Stimulated activated naive CD8-positive, alpha-beta T cell treated with anti-CD3 and anti-CD28 coated beads, Interleukin-15, amount 100 ng/mL, for 72 hours (primary cell): ENCODE measurements at regions not wholly inside any gene's neighbourhood (a gene's known extent, or its start where the extent isn't known, plus 50 kb on each side); places are given as distances from the start of the nearest gene placed in this dataset.

Experiments
- ATAC-seq: fragments of 150-1000 bp; cut with Tn5 transposase; 2 replicates; pipeline ENCODE4 v1.10.0; 2021; ENCODE audit warnings: mild to moderate bottlenecking, moderate library complexity
- DNase-seq, 2 donors: peaks; one replicate each; pipeline ENCODE4 v3.0.0; 2021 to 2022
- H3K27ac Mint-ChIP-seq, 2 donors: one replicate each; pipeline ENCODE4 v1.8.0; 2022; ENCODE audit warnings: mild to moderate bottlenecking in 2 of 2, mixed read lengths in 2 of 2, moderate library complexity in 2 of 2
- H3K27me3 Mint-ChIP-seq: one replicate; pipeline ENCODE4 v1.8.0; 2022; ENCODE audit warnings: mixed read lengths
- H3K4me1 Mint-ChIP-seq: one replicate; pipeline ENCODE4 v1.8.0; 2022; ENCODE audit warnings: mild to moderate bottlenecking, mixed read lengths
- H3K4me3 Mint-ChIP-seq, 2 donors: one replicate each; pipeline ENCODE4 v1.8.0; 2022; ENCODE audit warnings: mild to moderate bottlenecking in 2 of 2, mixed read lengths in 2 of 2, moderate library complexity in 1 of 2
- H3K9me3 Mint-ChIP-seq, 2 donors: one replicate each; pipeline ENCODE4 v1.8.0; 2022; ENCODE audit warnings: mixed read lengths in 2 of 2

GRCh38 chr1:232239998-232240397 lies 389.9 kb downstream of the SIPA1L2 start:
- DNase-seq: no peak
- Mint-ChIP-seq H3K9me3 (peaks cover 10 to 13% of the 10 kb centered on the region in 2 donors), H3K4me1 (no peaks in the 10 kb centered on the region), H3K27me3 (peaks cover 37% of the 10 kb centered on the region), H3K27ac (no peak overlapping the region), H3K4me3 (no peak overlapping the region)
- no peak for ATAC-seq

- no peaks in the 10 kb centered on the region for H3K4me1 Mint-ChIP-seq
- H3K4me3 Mint-ChIP-seq: no peak overlapping the region
- no peak overlapping the region for H3K27ac Mint-ChIP-seq
- DNase-seq (no peak), ATAC-seq (no peak)
- peaks cover 34% of the 10 kb centered on the region for H3K27me3 Mint-ChIP-seq
- H3K9me3 Mint-ChIP-seq: peaks cover 10 to 13% of the 10 kb centered on the region in 2 donors
Observed at GRCh38 chr1:232239522-232239921, 390.4 kb downstream of the SIPA1L2 start.

- Mint-ChIP-seq H3K27ac (no peak overlapping the region), H3K9me3 (peaks cover 10 to 13% of the 10 kb centered on the region in 2 donors), H3K27me3 (peaks cover 40% of the 10 kb centered on the region), H3K4me3 (no peak overlapping the region), H3K4me1 (no peaks in the 10 kb centered on the region)
- ATAC-seq: no peak
- DNase-seq: no peak
Observed at GRCh38 chr1:232238009-232238408, 391.9 kb downstream of the SIPA1L2 start.

GRCh38 chr1:232227306-232227705 lies 402.6 kb downstream of the SIPA1L2 start:
- Mint-ChIP-seq H3K9me3 (no peaks in the 10 kb centered on the region), H3K27me3 (peaks cover 6% of the 10 kb centered on the region), H3K4me3 (no peak overlapping the region), H3K4me1 (peaks cover 11% of the 10 kb centered on the region), H3K27ac (no peak overlapping the region)
- DNase-seq (no peak), ATAC-seq (no peak)

GRCh38 chr1:232226197-232226712 lies 403.7 kb downstream of the SIPA1L2 start:
- ATAC-seq: peak; percentile 95
- peak; percentile 17 to 43 for DNase-seq

GRCh38 chr1:232225336-232226131 lies 404.4 kb downstream of the SIPA1L2 start:
- Mint-ChIP-seq H3K9me3 (no peaks in the 10 kb centered on the region), H3K27me3 (peaks cover 6% of the 10 kb centered on the region), H3K27ac (peak overlapping the region in 1 of 2 donors; percentile 87), H3K4me1 (peaks cover 11% of the 10 kb centered on the region), H3K4me3 (no peak overlapping the region)
- peak; percentile 5 for ATAC-seq
- DNase-seq: no peak

More at GRCh38 chr1:232226197-232226712, 403.7 kb downstream of the SIPA1L2 start:
- H3K4me3 Mint-ChIP-seq: peak overlapping the region in 1 of 2 donors; percentile 29
- H3K4me1 Mint-ChIP-seq: peaks cover 11% of the 10 kb centered on the region
- peaks cover 6% of the 10 kb centered on the region for H3K27me3 Mint-ChIP-seq
- peak overlapping the region in 1 of 2 donors; percentile 87 for H3K27ac Mint-ChIP-seq
- no peaks in the 10 kb centered on the region for H3K9me3 Mint-ChIP-seq

GRCh38 chr1:232223887-232224286 lies 406.0 kb downstream of the SIPA1L2 start:
- ATAC-seq (no peak), DNase-seq (no peak)
- Mint-ChIP-seq H3K27ac (no peak overlapping the region), H3K27me3 (no peaks in the 10 kb centered on the region), H3K4me1 (peaks cover 11% of the 10 kb centered on the region), H3K4me3 (no peak overlapping the region), H3K9me3 (no peaks in the 10 kb centered on the region)

- Mint-ChIP-seq H3K27ac (no peak overlapping the region), H3K4me1 (peaks cover 11% of the 10 kb centered on the region)
- ATAC-seq: no peak
Observed at GRCh38 chr1:232223183-232223708, 406.7 kb downstream of the SIPA1L2 start.

GRCh38 chr1:232222614-232223013 lies 407.3 kb downstream of the SIPA1L2 start:
- Mint-ChIP-seq H3K9me3 (no peaks in the 10 kb centered on the region), H3K27me3 (no peaks in the 10 kb centered on the region), H3K27ac (no peak overlapping the region), H3K4me3 (no peak overlapping the region), H3K4me1 (peaks cover 11% of the 10 kb centered on the region)
- DNase-seq (no peak), ATAC-seq (no peak)

More at GRCh38 chr1:232223183-232223708, 406.7 kb downstream of the SIPA1L2 start:
- Mint-ChIP-seq H3K4me3 (no peak overlapping the region), H3K9me3 (no peaks in the 10 kb centered on the region), H3K27me3 (no peaks in the 10 kb centered on the region)
- no peak for DNase-seq

- H3K27me3 Mint-ChIP-seq: no peaks in the 10 kb centered on the region
- peaks cover 11% of the 10 kb centered on the region for H3K4me1 Mint-ChIP-seq
- DNase-seq (no peak), ATAC-seq (no peak)
- H3K4me3 Mint-ChIP-seq: no peak overlapping the region
- no peaks in the 10 kb centered on the region for H3K9me3 Mint-ChIP-seq
- H3K27ac Mint-ChIP-seq: no peak overlapping the region
Observed at GRCh38 chr1:232221802-232222499, 408.0 kb downstream of the SIPA1L2 start.

- ATAC-seq: no peak
- H3K4me3 Mint-ChIP-seq: no peak overlapping the region
- no peak for DNase-seq
- H3K9me3 Mint-ChIP-seq: no peaks in the 10 kb centered on the region
- no peaks in the 10 kb centered on the region for H3K4me1 Mint-ChIP-seq
- no peaks in the 10 kb centered on the region for H3K27me3 Mint-ChIP-seq
- H3K27ac Mint-ChIP-seq: no peak overlapping the region
Observed at GRCh38 chr1:232218955-232219865, 410.7 kb downstream of the SIPA1L2 start.

GRCh38 chr1:232213928-232214327 lies 416.0 kb downstream of the SIPA1L2 start:
- ATAC-seq (no peak), DNase-seq (no peak)
- Mint-ChIP-seq H3K27me3 (no peaks in the 10 kb centered on the region), H3K9me3 (no peaks in the 10 kb centered on the region), H3K27ac (no peak overlapping the region), H3K4me3 (no peak overlapping the region), H3K4me1 (no peaks in the 10 kb centered on the region)

- DNase-seq (no peak), ATAC-seq (no peak)
- Mint-ChIP-seq H3K9me3 (no peaks in the 10 kb centered on the region), H3K4me3 (no peak overlapping the region), H3K4me1 (no peaks in the 10 kb centered on the region), H3K27ac (no peak overlapping the region), H3K27me3 (no peaks in the 10 kb centered on the region)
Observed at GRCh38 chr1:232212253-232212652, 417.7 kb downstream of the SIPA1L2 start.

GRCh38 chr1:232211149-232211548 lies 418.8 kb downstream of the SIPA1L2 start:
- ATAC-seq (peak; percentile 53), DNase-seq (no peak)
- Mint-ChIP-seq H3K27ac (peak overlapping the region in 1 of 2 donors; percentile 30), H3K4me3 (no peak overlapping the region), H3K4me1 (no peaks in the 10 kb centered on the region), H3K9me3 (no peaks in the 10 kb centered on the region), H3K27me3 (no peaks in the 10 kb centered on the region)

GRCh38 chr1:232209357-232209756 lies 420.6 kb downstream of the SIPA1L2 start:
- no peak overlapping the region for H3K4me3 Mint-ChIP-seq
- no peaks in the 10 kb centered on the region for H3K27me3 Mint-ChIP-seq
- no peak for DNase-seq
- H3K27ac Mint-ChIP-seq: no peak overlapping the region
- H3K4me1 Mint-ChIP-seq: no peaks in the 10 kb centered on the region
- H3K9me3 Mint-ChIP-seq: no peaks in the 10 kb centered on the region
- no peak for ATAC-seq
